OCI-LY7 (cell line): ENCODE measurements at regions not wholly inside any gene's neighbourhood (a gene's known extent, or its start where the extent isn't known, plus 50 kb on each side); places are given as distances from the start of the nearest gene placed in this dataset.

Source experiments
- BruUV-seq: library from RNA; stranded (reverse); fragments of 400-500 nt; replicated peaks from 2 replicates; lab custom pipeline; 2021; lab: Mats Ljungman, UMichigan
- CTCF ChIA-PET: fragments of 300-600 bp; sonication (Branson Sonifier 250); formaldehyde crosslinking; loops from one replicate; lab custom pipeline; 2022; ENCODE audit warnings: antibody characterized with exemption; ENCODE audit not compliant: unreplicated experiment; lab: Charles Lee
- POLR2A ChIA-PET: fragments of 300-600 bp; sonication (Branson Sonifier 250); formaldehyde crosslinking; loops from one replicate; lab custom pipeline; 2022; ENCODE audit warnings: antibody characterized with exemption; lab: Charles Lee
- DNase-seq: peaks from one replicate; pipeline ENCODE4 v3.0.0-alpha.2; 2015; ENCODE audit warnings: low spot score
- H2AFZ ChIP-seq: fragments of 200-600 bp; sonication (generic), shearing (Covaris generic); 2 replicates; pipeline ENCODE4 v1.6.1; 2014; ENCODE audit warnings: mild to moderate bottlenecking, antibody characterized with exemption, low read length, moderate library complexity
- H3K27ac ChIP-seq: fragments of 200-600 bp; sonication (generic); 2 replicates; pipeline ENCODE4 v1.5.1; 2014; ENCODE audit warnings: mixed run types, low read depth, mild to moderate bottlenecking, moderate library complexity, low read length, inconsistent platforms; ENCODE audit not compliant: poor library complexity, severe bottlenecking
- H3K36me3 ChIP-seq: fragments of 200-600 bp; sonication (generic); 2 replicates; pipeline ENCODE4 v1.6.1; 2014; ENCODE audit warnings: mild to moderate bottlenecking, antibody characterized with exemption, low read length, moderate library complexity, mixed read lengths; ENCODE audit not compliant: insufficient read depth
- H3K4me1 ChIP-seq: fragments of 200-600 bp; sonication (generic); 2 replicates; pipeline ENCODE4 v1.5.1; 2014; ENCODE audit warnings: mild to moderate bottlenecking, low read length; ENCODE audit not compliant: insufficient read depth, poor library complexity, severe bottlenecking
- H3K4me2 ChIP-seq: fragments of 200-600 bp; sonication (generic); 2 replicates; pipeline ENCODE4 v1.6.1; 2014; ENCODE audit warnings: mild to moderate bottlenecking, low read length
- H3K4me3 ChIP-seq: fragments of 200-600 bp; sonication (generic); 2 replicates; pipeline ENCODE4 v1.5.1; 2014; ENCODE audit warnings: mild to moderate bottlenecking, low read depth, low read length; ENCODE audit not compliant: poor library complexity, severe bottlenecking
- H3K79me2 ChIP-seq: fragments of 200-600 bp; sonication (generic); 2 replicates; pipeline ENCODE4 v1.6.1; 2016; ENCODE audit warnings: low read depth, mild to moderate bottlenecking, low read length, moderate library complexity, mixed read lengths; ENCODE audit not compliant: insufficient read depth
- H3K9me2 ChIP-seq: fragments of 200-600 bp; sonication (generic); 2 replicates; pipeline ENCODE4 v1.6.1; 2016; ENCODE audit warnings: mild to moderate bottlenecking, low read length, mixed read lengths; ENCODE audit not compliant: insufficient read depth
- H3K9me3 ChIP-seq: fragments of 200-600 bp; sonication (generic); 2 replicates; pipeline ENCODE4 v1.6.1; 2014; ENCODE audit warnings: mild to moderate bottlenecking, mixed run types, low read length, mixed read lengths
- H4K20me1 ChIP-seq: fragments of 200-600 bp; sonication (generic); 2 replicates; pipeline ENCODE4 v1.6.1; 2014; ENCODE audit warnings: mild to moderate bottlenecking, antibody characterized with exemption, low read length, moderate library complexity, mixed read lengths; ENCODE audit not compliant: insufficient read depth
- CTCF ChIP-seq: fragments of 200-600 bp; sonication (generic); conservative IDR thresholded peaks from 2 replicates; pipeline ENCODE4 v1.5.1; 2014; ENCODE audit warnings: mild to moderate bottlenecking, antibody characterized with exemption, low read length, moderate library complexity, mixed read lengths
- EZH2phosphoT487 ChIP-seq: fragments of 200-600 bp; sonication (generic); IDR thresholded peaks from 2 replicates; pipeline ENCODE4 v1.6.1; 2018; ENCODE audit warnings: low read depth, borderline replicate concordance, mild to moderate bottlenecking, mixed run types, antibody characterized with exemption, low read length, moderate library complexity, mixed read lengths
- intact Hi-C: fragments of 100-400 bp; cut with micrococcal nuclease; formaldehyde crosslinking; loops from one replicate; pipeline ENCODE4 v1.10.0; 2022; ENCODE audit not compliant: unreplicated experiment

- Histone ChIP-seq H3K9me3 (no peaks in the 10 kb centered on the region), H2AFZ (no peak overlapping the region), H3K4me2 (no peak overlapping the region), H3K4me1 (no peaks in the 10 kb centered on the region), H3K79me2 (no peaks in the 10 kb centered on the region), H4K20me1 (no peaks in the 10 kb centered on the region), H3K4me3 (no peak overlapping the region), H3K9me2 (no peaks in the 10 kb centered on the region), H3K27ac (no peak overlapping the region), H3K36me3 (no peaks in the 10 kb centered on the region)
- intact Hi-C loops: no loop called here
- CTCF ChIA-PET: no interaction called here
- BruUV-seq: no TSS peak
- POLR2A ChIA-PET: interaction anchor here (0.7 to 1.5 kb wide), 2 partner anchors 117 to 138 kb away, joined by 3 to 4 read pairs; no protein-coding TSS in a partner anchor
- TF ChIP-seq EZH2phosphoT487 (no peak), CTCF (no peak)
- no peak for DNase-seq
These were observed 136.5 kb upstream of the PITX1 start for GRCh38 chr5:135170500-135170899.

GRCh38 chr5:135169753-135170152, 135.7 kb upstream of the PITX1 start:
- Histone ChIP-seq H3K4me1 (no peaks in the 10 kb centered on the region), H3K27ac (no peak overlapping the region), H3K9me2 (no peaks in the 10 kb centered on the region), H3K79me2 (no peaks in the 10 kb centered on the region), H3K9me3 (no peaks in the 10 kb centered on the region), H3K4me3 (no peak overlapping the region), H3K4me2 (no peak overlapping the region), H3K36me3 (no peaks in the 10 kb centered on the region), H4K20me1 (no peaks in the 10 kb centered on the region), H2AFZ (no peak overlapping the region)
- BruUV-seq: no TSS peak
- POLR2A ChIA-PET: interaction anchor here (0.6 to 1.5 kb wide), 2 partner anchors 116 to 508 kb away, joined by 4 to 5 read pairs; no protein-coding TSS in a partner anchor
- intact Hi-C loops: no loop called here
- no peak for TF ChIP-seq EZH2phosphoT487
- TF ChIP-seq CTCF: no peak
- CTCF ChIA-PET: no interaction called here
- DNase-seq: no peak

- H3K4me2 ChIP-seq: no peak overlapping the region
These were observed 133.6 kb upstream of the PITX1 start for GRCh38 chr5:135167634-135168033.

More at GRCh38 chr5:135167634-135168033, 133.6 kb upstream of the PITX1 start:
- Histone ChIP-seq H3K79me2 (no peaks in the 10 kb centered on the region), H3K4me3 (no peak overlapping the region), H3K9me3 (no peaks in the 10 kb centered on the region), H4K20me1 (no peaks in the 10 kb centered on the region), H3K36me3 (no peaks in the 10 kb centered on the region), H3K4me1 (no peaks in the 10 kb centered on the region), H3K27ac (no peak overlapping the region), H2AFZ (no peak overlapping the region), H3K9me2 (no peaks in the 10 kb centered on the region)
- CTCF ChIA-PET: no interaction called here
- POLR2A ChIA-PET: interaction anchor here (2.0 kb wide), 1 partner anchor 20 kb away, joined by 4 read pairs; no protein-coding TSS in a partner anchor
- BruUV-seq: no TSS peak
- intact Hi-C loops: no loop called here
- DNase-seq: no peak
- TF ChIP-seq EZH2phosphoT487 (no peak), CTCF (no peak)
